Globus pallidus (tissue), 1 donor: ENCODE measurements at regions not wholly inside any gene's neighbourhood (a gene's known extent, or its start where the extent isn't known, plus 50 kb on each side); places are given as distances from the start of the nearest gene placed in this dataset.

Source experiments
- DNase-seq: peaks from one replicate; pipeline ENCODE4 v3.0.0-alpha.2; 2015; ENCODE audit warnings: low spot score

DNA sequence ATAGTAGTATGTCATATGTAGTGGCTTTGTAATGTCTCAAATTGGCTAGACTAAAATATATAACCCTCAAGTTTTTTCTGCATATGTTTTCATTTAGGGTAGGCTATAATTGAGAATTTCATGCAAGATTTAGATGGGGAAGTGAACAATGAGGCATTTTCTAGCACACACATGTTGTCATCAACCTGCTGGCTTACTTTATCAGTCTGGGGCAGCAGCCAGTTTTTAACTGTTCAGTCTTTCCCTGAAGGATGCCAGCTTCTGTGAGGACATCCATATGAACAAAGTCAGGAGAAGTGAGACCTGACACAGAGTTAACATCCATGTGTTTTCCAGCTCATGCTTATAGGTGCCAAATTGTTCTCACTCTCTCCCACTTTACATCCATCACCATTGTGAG, 74.7 kb upstream of the OLFM3 start:
- DNase-seq, result no peak

DNA sequence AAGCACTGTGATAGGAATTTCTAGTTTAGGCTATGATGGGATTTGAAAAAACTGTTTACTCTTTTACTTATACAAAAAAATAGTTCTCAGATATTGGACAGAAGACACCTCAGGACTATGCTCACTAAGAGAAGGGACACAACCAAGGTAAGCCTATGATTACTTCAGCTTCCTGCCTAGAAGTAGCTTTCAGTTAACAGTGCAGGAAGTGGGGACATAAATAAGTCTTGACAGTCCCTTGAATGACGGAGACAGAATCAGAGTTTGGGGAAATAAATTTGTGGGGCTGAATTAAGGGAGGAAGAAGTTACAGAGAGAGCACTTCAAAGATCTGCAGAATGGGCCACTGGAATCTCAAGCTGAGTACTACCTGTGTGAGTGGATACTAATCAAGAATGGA, 53.8 kb upstream of the OLFM3 start:
- no peak for DNase-seq

DNA sequence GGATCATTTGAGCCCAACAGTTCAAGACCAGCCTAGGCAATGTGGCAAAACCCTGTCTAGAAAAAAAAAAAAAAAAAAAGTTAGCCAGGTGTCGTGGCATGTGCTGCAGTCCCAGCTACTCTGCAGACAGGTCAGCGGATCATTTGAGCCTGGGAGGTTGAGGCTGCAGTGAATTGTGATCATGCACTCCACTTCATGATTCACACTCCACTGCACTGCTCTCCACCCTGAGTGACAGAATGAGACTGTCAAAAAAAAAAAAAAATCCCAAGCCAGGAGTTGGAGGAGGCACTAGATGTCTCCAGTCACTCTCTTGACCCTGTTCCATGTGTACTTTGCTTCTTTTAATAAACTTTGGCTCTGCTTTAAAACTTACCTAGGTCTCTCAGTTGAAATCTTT, 51.0 kb upstream of the OLFM3 start:
- DNase-seq, result no peak
